ENCODE measurements at regions not wholly inside any gene's neighbourhood (a gene's known extent, or its start where the extent isn't known, plus 50 kb on each side); places are given as distances from the start of the nearest gene placed in this dataset.

GRCh38 chr14:75363130-75363529 lies 64.7 kb upstream of the JDP2 start:
- H3K9me3 ChIP-seq (ENCODE audit: low read depth, low read length), result no peaks in the 10 kb centered on the region
- H3K4me3 ChIP-seq (ENCODE audit: low read length), result no peak overlapping the region
- no peaks in the 10 kb centered on the region for H3K27me3 ChIP-seq (ENCODE audit: insufficient read depth, low read length)
- no peaks in the 10 kb centered on the region for H3K4me1 ChIP-seq (ENCODE audit: insufficient read depth, low read length)

DNA sequence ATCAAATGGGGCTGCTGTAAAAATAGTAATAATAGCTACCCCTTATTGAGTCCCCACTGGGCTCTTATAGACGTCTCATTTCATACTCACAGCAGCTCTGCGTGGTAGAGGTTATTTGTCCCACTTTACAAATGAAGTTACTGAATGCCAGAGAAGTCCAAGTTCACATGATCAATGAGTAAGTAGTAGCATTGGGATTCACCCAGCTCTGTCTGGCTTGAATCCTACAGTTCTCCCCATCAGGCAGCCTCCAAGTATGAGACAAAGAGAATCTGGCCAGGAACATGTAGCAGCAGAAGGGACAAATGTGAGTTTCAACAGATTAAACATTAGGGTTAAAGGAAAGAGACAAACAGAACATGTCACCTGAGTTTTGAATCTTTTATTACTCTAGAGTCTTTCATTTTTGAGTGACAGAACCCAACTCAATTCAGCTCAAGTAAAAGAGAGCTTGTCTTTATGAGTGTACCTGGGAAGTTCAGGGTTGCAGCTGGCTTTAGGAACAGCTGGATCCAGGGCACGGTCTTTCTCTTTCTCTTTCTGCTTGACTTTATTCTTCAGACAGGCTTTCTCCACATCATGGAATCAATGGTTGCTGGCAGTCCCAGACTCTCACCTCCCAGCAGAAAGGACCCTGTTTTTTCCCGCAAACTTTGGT lies 64.1 kb upstream of the JDP2 start:
- H3K9me3 ChIP-seq (ENCODE audit: low read depth, low read length), result no peaks in the 10 kb centered on the region
- no peak overlapping the region for H3K4me3 ChIP-seq (ENCODE audit: low read length)

GRCh38 chr14:75365116-75365515 lies 62.7 kb upstream of the JDP2 start:
- peaks cover 11% of the 10 kb centered on the region for H3K4me1 ChIP-seq (ENCODE audit: insufficient read depth, low read length)
- no peaks in the 10 kb centered on the region for H3K27me3 ChIP-seq (ENCODE audit: insufficient read depth, low read length)

More for the DNA sequence above, 64.1 kb upstream of the JDP2 start:
- Histone ChIP-seq H3K27me3 (ENCODE audit: insufficient read depth, low read length) (no peaks in the 10 kb centered on the region), H3K4me1 (ENCODE audit: insufficient read depth, low read length) (no peaks in the 10 kb centered on the region)

DNA sequence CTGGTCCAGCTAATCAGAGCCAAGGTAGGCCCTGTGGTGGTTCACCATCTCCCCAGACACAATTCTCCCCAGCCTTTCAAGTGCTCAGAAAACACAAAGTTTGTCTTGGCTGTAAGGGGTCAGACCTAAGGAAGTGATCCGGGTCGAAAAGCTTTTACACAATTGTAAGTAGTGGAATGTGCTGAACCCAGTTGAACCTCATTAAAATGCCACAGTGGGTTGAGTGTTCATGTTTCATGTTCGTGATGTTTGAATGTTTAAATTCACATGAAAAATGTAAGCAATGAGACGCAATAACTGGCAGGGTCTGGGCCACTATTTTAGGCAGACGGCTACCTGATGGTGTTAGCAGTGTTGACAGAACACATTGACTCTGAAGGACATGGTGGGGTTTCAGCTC lies 60.9 kb upstream of the JDP2 start:
- peaks cover 18% of the 10 kb centered on the region for H3K4me1 ChIP-seq (ENCODE audit: insufficient read depth, low read length)
- no peaks in the 10 kb centered on the region for H3K27me3 ChIP-seq (ENCODE audit: insufficient read depth, low read length)
- no peak overlapping the region for H3K4me3 ChIP-seq (ENCODE audit: low read length)
- no peaks in the 10 kb centered on the region for H3K9me3 ChIP-seq (ENCODE audit: low read depth, low read length)

More at GRCh38 chr14:75365116-75365515, 62.7 kb upstream of the JDP2 start:
- Histone ChIP-seq H3K9me3 (ENCODE audit: low read depth, low read length) (no peaks in the 10 kb centered on the region), H3K4me3 (ENCODE audit: low read length) (no peak overlapping the region)

GRCh38 chr14:75368333-75368732 lies 59.5 kb upstream of the JDP2 start:
- H3K9me3 ChIP-seq (ENCODE audit: low read depth, low read length), result no peaks in the 10 kb centered on the region
- no peak overlapping the region for H3K4me3 ChIP-seq (ENCODE audit: low read length)
- H3K27me3 ChIP-seq (ENCODE audit: insufficient read depth, low read length), result no peaks in the 10 kb centered on the region
- H3K4me1 ChIP-seq (ENCODE audit: insufficient read depth, low read length), result peaks cover 22% of the 10 kb centered on the region

- H3K9me3 ChIP-seq (ENCODE audit: low read depth, low read length), result no peaks in the 10 kb centered on the region
- no peaks in the 10 kb centered on the region for H3K27me3 ChIP-seq (ENCODE audit: insufficient read depth, low read length)
- H3K4me3 ChIP-seq (ENCODE audit: low read length), result no peak overlapping the region
- peaks cover 22% of the 10 kb centered on the region for H3K4me1 ChIP-seq (ENCODE audit: insufficient read depth, low read length)
Observed at GRCh38 chr14:75369506-75369905, 58.3 kb upstream of the JDP2 start.

GRCh38 chr14:75370416-75371205 lies 57.2 kb upstream of the JDP2 start:
- Histone ChIP-seq H3K4me1 (ENCODE audit: insufficient read depth, low read length) (peaks cover 22% of the 10 kb centered on the region), H3K4me3 (ENCODE audit: low read length) (no peak overlapping the region), H3K9me3 (ENCODE audit: low read depth, low read length) (no peaks in the 10 kb centered on the region), H3K27me3 (ENCODE audit: insufficient read depth, low read length) (no peaks in the 10 kb centered on the region)

- peaks cover 22% of the 10 kb centered on the region for H3K4me1 ChIP-seq (ENCODE audit: insufficient read depth, low read length)
- no peaks in the 10 kb centered on the region for H3K27me3 ChIP-seq (ENCODE audit: insufficient read depth, low read length)
Observed at GRCh38 chr14:75371297-75371696, 56.5 kb upstream of the JDP2 start.

DNA sequence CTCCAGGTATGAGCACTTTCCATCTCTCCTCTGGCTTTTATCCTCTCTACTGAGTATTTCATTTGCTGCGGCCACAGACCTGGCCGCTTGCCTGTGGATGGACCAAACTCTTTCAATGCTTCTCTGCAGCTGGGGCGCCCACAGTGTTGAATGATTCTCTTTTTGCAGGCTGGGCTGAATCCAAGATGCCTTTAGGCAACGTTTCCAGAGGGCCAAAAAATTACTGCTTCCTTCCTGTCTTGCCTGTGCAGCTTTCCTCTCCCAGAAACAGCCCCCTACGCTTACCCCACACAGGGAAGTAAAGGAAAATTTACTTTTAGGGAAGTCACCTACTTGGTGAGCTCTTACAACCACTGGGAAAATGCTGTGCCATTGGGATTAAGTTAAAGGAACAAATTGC lies 55.6 kb upstream of the JDP2 start:
- peaks cover 22% of the 10 kb centered on the region for H3K4me1 ChIP-seq (ENCODE audit: insufficient read depth, low read length)
- no peak overlapping the region for H3K4me3 ChIP-seq (ENCODE audit: low read length)
- no peaks in the 10 kb centered on the region for H3K9me3 ChIP-seq (ENCODE audit: low read depth, low read length)
- H3K27me3 ChIP-seq (ENCODE audit: insufficient read depth, low read length), result no peaks in the 10 kb centered on the region

More at GRCh38 chr14:75371297-75371696, 56.5 kb upstream of the JDP2 start:
- Histone ChIP-seq H3K9me3 (ENCODE audit: low read depth, low read length) (no peaks in the 10 kb centered on the region), H3K4me3 (ENCODE audit: low read length) (no peak overlapping the region)

GRCh38 chr14:75373133-75373532 lies 54.7 kb upstream of the JDP2 start:
- peaks cover 22% of the 10 kb centered on the region for H3K4me1 ChIP-seq (ENCODE audit: insufficient read depth, low read length)
- no peak overlapping the region for H3K4me3 ChIP-seq (ENCODE audit: low read length)
- H3K27me3 ChIP-seq (ENCODE audit: insufficient read depth, low read length), result no peaks in the 10 kb centered on the region
- no peaks in the 10 kb centered on the region for H3K9me3 ChIP-seq (ENCODE audit: low read depth, low read length)

- H3K4me1 ChIP-seq (ENCODE audit: insufficient read depth, low read length), result peaks cover 22% of the 10 kb centered on the region
- H3K4me3 ChIP-seq (ENCODE audit: low read length), result no peak overlapping the region
- no peaks in the 10 kb centered on the region for H3K9me3 ChIP-seq (ENCODE audit: low read depth, low read length)
- H3K27me3 ChIP-seq (ENCODE audit: insufficient read depth, low read length), result no peaks in the 10 kb centered on the region
Observed at GRCh38 chr14:75373616-75374015, 54.2 kb upstream of the JDP2 start.

DNA sequence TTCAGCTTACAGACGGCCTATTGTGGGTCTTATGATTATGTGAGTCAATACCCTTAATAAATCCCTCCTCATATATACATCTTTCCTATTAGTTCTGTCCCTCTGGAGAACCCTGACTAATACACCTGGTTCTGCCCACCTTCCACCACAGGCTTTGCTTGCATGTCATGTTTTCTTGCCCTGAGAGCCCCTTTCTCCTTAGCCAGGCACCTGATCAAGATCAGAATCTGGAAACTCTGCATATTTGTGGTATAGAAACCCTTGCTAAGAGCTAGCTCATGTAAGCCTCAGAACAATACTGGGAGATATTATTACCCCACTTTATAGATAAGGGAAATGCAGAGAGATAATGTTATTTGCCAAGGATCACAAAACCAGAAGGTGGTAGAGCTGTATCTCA lies 52.9 kb upstream of the JDP2 start:
- Histone ChIP-seq H3K27me3 (ENCODE audit: insufficient read depth, low read length) (no peaks in the 10 kb centered on the region), H3K4me1 (ENCODE audit: insufficient read depth, low read length) (peaks cover 14% of the 10 kb centered on the region), H3K4me3 (ENCODE audit: low read length) (no peak overlapping the region), H3K9me3 (ENCODE audit: low read depth, low read length) (no peaks in the 10 kb centered on the region)

DNA sequence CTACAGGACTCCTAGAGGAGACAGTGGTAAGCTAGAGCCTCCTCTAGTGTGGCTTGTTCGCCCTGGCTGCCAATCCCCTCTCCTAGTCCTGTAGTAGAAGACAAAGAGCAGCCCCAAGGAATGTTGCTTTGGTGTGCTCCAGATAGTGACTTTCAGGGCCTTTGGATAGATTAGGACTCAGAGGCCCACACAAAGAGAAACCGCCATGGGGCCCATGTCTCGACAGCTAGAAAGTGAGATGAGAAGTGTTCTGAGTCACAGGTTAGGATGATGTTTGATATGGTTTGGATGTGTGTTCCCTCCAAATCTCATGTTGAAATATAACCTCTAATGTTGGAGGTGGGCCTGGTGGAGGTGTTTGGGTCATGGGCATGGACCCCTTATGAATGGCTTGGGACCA lies 51.8 kb upstream of the JDP2 start:
- H3K4me1 ChIP-seq (ENCODE audit: insufficient read depth, low read length), result peaks cover 5% of the 10 kb centered on the region
- H3K4me3 ChIP-seq (ENCODE audit: low read length), result no peak overlapping the region
- no peaks in the 10 kb centered on the region for H3K27me3 ChIP-seq (ENCODE audit: insufficient read depth, low read length)
- no peaks in the 10 kb centered on the region for H3K9me3 ChIP-seq (ENCODE audit: low read depth, low read length)
